ENCODE measurements at regions not wholly inside any gene's neighbourhood (a gene's known extent, or its start where the extent isn't known, plus 50 kb on each side); places are given as distances from the start of the nearest gene placed in this dataset.
A peak's percentile ranks its signal among the peaks of the same experiment; 100 is the strongest.

DNA sequence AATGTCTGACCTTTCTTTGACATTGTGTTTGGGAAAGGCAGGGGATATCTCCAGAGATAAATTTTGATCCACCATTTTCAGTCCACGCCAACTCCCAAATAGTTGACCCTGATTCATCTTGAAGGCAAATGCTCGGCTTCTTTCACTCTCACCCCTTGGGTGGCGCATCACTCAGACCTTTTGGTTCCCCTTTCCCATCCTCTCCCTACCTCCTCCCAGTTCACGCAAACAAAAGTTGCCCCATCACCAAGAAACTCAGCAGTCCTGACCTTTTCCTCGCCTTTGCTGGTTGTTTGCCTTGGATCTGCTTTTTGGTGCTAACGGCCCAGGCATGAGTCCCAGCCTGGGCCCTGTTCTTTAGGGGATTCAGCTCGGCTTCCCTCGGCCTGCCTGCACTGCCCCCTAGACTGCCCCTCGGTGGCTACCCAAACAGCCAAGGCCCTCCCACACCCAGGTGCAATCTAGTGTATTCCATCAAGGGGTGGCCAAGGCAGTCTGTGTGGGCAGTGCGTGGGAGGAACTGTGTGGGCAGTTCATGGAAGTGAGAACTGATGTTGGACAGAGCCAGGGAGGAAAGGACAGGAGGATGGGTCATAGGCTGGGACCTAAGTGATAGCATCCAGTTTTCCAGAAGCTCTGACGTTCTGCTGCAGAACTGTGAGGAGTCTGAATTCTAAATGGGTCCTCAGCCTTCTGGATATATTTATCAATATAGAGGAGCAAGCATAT lies 255.7 kb downstream of the DLEU7 start:
- TF ChIP-seq, protein P1, sequence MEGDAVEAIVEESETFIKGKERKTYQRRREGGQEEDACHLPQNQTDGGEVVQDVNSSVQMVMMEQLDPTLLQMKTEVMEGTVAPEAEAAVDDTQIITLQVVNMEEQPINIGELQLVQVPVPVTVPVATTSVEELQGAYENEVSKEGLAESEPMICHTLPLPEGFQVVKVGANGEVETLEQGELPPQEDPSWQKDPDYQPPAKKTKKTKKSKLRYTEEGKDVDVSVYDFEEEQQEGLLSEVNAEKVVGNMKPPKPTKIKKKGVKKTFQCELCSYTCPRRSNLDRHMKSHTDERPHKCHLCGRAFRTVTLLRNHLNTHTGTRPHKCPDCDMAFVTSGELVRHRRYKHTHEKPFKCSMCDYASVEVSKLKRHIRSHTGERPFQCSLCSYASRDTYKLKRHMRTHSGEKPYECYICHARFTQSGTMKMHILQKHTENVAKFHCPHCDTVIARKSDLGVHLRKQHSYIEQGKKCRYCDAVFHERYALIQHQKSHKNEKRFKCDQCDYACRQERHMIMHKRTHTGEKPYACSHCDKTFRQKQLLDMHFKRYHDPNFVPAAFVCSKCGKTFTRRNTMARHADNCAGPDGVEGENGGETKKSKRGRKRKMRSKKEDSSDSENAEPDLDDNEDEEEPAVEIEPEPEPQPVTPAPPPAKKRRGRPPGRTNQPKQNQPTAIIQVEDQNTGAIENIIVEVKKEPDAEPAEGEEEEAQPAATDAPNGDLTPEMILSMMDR (IDR thresholded peaks at IDR 0.05; ENCODE audit: low read depth, low read length, missing control alignments), result no peak
- no peak overlapping the region for H3K4me3 ChIP-seq (replicated peaks; ENCODE audit: low read depth, low read length)

DNA sequence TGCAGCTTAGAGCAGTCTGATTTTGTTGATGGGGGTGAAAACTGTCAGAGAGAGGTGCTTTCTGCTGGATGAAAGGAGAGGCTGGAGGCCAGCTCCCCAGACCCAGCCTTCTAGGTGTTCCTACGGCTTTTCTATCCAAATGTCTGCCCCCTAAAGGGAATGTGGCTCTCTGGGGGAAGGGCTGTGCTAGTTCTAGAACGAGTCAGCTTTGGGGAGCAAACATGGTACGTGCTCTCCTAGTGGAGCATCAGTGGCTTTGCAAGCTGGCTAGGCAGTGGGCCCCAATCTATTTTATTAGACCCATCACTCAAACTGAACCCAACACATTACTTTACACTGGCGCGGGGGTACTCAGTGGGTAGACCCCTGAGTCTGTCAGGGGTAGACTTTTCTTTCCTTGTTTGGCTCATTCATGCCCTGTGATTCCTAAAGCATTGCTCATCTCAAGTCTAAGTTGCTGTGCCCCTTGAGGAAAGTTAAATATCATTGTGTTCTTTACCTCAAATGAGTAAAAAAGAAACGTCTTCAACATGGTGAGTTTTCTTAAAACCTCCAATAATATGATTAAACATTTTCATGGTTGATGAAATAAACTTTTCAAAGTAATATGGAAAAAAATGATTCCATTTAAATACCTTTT lies 254.9 kb downstream of the DLEU7 start:
- no peak overlapping the region for H3K4me3 ChIP-seq (replicated peaks; ENCODE audit: low read depth, low read length)
- TF ChIP-seq, protein P1 (IDR thresholded peaks at IDR 0.05; ENCODE audit: low read depth, low read length, missing control alignments), result no peak
- no peak for DNase-seq (ENCODE audit: extremely low read depth, low read depth)

More for the DNA sequence above, 255.7 kb downstream of the DLEU7 start:
- DNase-seq (ENCODE audit: extremely low read depth, low read depth), result no peak

- H3K4me3 ChIP-seq (replicated peaks; ENCODE audit: low read depth, low read length), result no peak overlapping the region
- TF ChIP-seq, protein P1 (IDR thresholded peaks at IDR 0.05; ENCODE audit: low read depth, low read length, missing control alignments), result no peak
- DNase-seq (ENCODE audit: extremely low read depth, low read depth), result peak; percentile 74
These were observed 254.4 kb downstream of the DLEU7 start for GRCh38 chr13:50589139-50589538.

- no peak overlapping the region for H3K4me3 ChIP-seq (replicated peaks; ENCODE audit: low read depth, low read length)
- TF ChIP-seq, protein P1 (IDR thresholded peaks at IDR 0.05; ENCODE audit: low read depth, low read length, missing control alignments), result no peak
- DNase-seq (ENCODE audit: extremely low read depth, low read depth), result peak; percentile 38
These were observed 253.8 kb downstream of the DLEU7 start for GRCh38 chr13:50589651-50590054.

- H3K4me3 ChIP-seq (replicated peaks; ENCODE audit: low read depth, low read length), result no peak overlapping the region
- no peak for DNase-seq (ENCODE audit: extremely low read depth, low read depth)
- TF ChIP-seq, protein P1 (IDR thresholded peaks at IDR 0.05; ENCODE audit: low read depth, low read length, missing control alignments), result no peak
These were observed 250.9 kb downstream of the DLEU7 start for GRCh38 chr13:50592412-50593155.

DNA sequence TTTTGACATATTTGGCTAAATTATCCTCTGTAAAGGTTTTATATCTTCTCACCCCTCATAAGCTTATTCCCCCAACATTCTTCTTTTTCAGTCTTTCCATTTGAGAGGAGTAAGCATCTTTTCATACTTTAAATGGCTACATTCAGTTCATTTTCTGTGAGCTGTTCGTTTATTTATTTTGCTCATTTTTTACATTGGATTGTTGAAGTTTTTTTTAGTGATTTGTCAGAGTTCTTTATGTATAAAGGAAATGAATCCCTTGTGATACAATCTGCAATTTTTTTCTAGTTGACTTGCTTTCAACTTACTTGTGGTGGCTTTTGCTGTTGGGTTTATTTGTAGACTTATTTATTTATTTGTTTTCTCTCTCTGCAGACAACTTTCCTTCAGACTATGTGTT lies 250.3 kb downstream of the DLEU7 start:
- TF ChIP-seq, protein P1 (IDR thresholded peaks at IDR 0.05; ENCODE audit: low read depth, low read length, missing control alignments), result no peak
- DNase-seq (ENCODE audit: extremely low read depth, low read depth), result no peak
- no peak overlapping the region for H3K4me3 ChIP-seq (replicated peaks; ENCODE audit: low read depth, low read length)
